Fibroblast of skin of left quadriceps (primary cell): ENCODE measurements at regions not wholly inside any gene's neighbourhood (a gene's known extent, or its start where the extent isn't known, plus 50 kb on each side); places are given as distances from the start of the nearest gene placed in this dataset.
"Not testable (repeated sequence)": the region's sequence is repeated elsewhere in the genome, so short reads cannot be mapped to it uniquely, and the experiment has no call there.

Experiments
- DNase-seq, 2 experiments: peaks; one replicate each; pipeline ENCODE4 v3.0.0-alpha.2; 2013; ENCODE audit warnings: low read depth in 2 of 2

GRCh38 chr10:8128511-8128910, 74.0 kb downstream of the GATA3 start:
- DNase-seq = no peak

- DNase-seq = no peak
Measured at GRCh38 chr10:8129438-8129837, 75.0 kb downstream of the GATA3 start.

GRCh38 chr10:8130973-8131911, 76.8 kb downstream of the GATA3 start:
- no peak for DNase-seq

- no peak for DNase-seq
Measured at GRCh38 chr10:8133146-8133545, 78.7 kb downstream of the GATA3 start.

GRCh38 chr10:8136736-8137135, 82.2 kb downstream of the GATA3 start:
- DNase-seq = no peak

GRCh38 chr10:8137272-8137681, 82.8 kb downstream of the GATA3 start:
- DNase-seq = no peak

- no peak for DNase-seq
Measured at GRCh38 chr10:8137726-8138125, 83.2 kb downstream of the GATA3 start.

- peak; percentile 4 to 10 for DNase-seq
Measured at GRCh38 chr10:8138471-8138870, 84.0 kb downstream of the GATA3 start.

- DNase-seq = no peak
Measured at GRCh38 chr10:8144496-8144895, 90.0 kb downstream of the GATA3 start.

GRCh38 chr10:8146650-8147049, 92.2 kb downstream of the GATA3 start:
- DNase-seq = peak; percentile 1 to 3

GRCh38 chr10:8149991-8150390, 95.5 kb downstream of the GATA3 start:
- DNase-seq = no peak

GRCh38 chr10:8150401-8150905, 96.0 kb downstream of the GATA3 start:
- no peak for DNase-seq

- no peak for DNase-seq
Measured at GRCh38 chr10:8151086-8151485, 96.6 kb downstream of the GATA3 start.

- no peak for DNase-seq
Measured at GRCh38 chr10:8156918-8157317, 102.4 kb downstream of the GATA3 start.

GRCh38 chr10:8158193-8159071, 103.9 kb downstream of the GATA3 start:
- DNase-seq = no peak

- DNase-seq = no peak
Measured at GRCh38 chr10:8159341-8160165, 105.1 kb downstream of the GATA3 start.

GRCh38 chr10:8163824-8164223, 109.3 kb downstream of the GATA3 start:
- no peak for DNase-seq

GRCh38 chr10:8164640-8165039, 110.2 kb downstream of the GATA3 start:
- DNase-seq = not testable (repeated sequence)

- no peak for DNase-seq
Measured at GRCh38 chr10:8168836-8169235, 114.3 kb downstream of the GATA3 start.

GRCh38 chr10:8171008-8171407, 116.5 kb downstream of the GATA3 start:
- no peak for DNase-seq

- no peak for DNase-seq
Measured at GRCh38 chr10:8172604-8173003, 118.1 kb downstream of the GATA3 start.
